ENCODE measurements at regions not wholly inside any gene's neighbourhood (a gene's known extent, or its start where the extent isn't known, plus 50 kb on each side); places are given as distances from the start of the nearest gene placed in this dataset.

GRCh38 chr2:226620176-226620575 lies 179.4 kb downstream of the IRS1 start:
- no peak for DNase-seq (ENCODE audit: low read depth)

- DNase-seq (ENCODE audit: low read depth) = no peak
These were observed 179.9 kb downstream of the IRS1 start for GRCh38 chr2:226619707-226620106.

- peak; percentile 22 for DNase-seq (ENCODE audit: low read depth)
These were observed 180.6 kb downstream of the IRS1 start for GRCh38 chr2:226618875-226619605.

GRCh38 chr2:226618544-226618874 lies 181.1 kb downstream of the IRS1 start:
- DNase-seq (ENCODE audit: low read depth) = no peak

- no peak for DNase-seq (ENCODE audit: low read depth)
These were observed 183.7 kb downstream of the IRS1 start for GRCh38 chr2:226615891-226616290.

GRCh38 chr2:226611944-226612318 lies 187.7 kb downstream of the IRS1 start:
- DNase-seq (ENCODE audit: low read depth) = peak; percentile 67

GRCh38 chr2:226611196-226611943 lies 188.2 kb downstream of the IRS1 start:
- no peak for DNase-seq (ENCODE audit: low read depth)

GRCh38 chr2:226609366-226609765 lies 190.3 kb downstream of the IRS1 start:
- DNase-seq (ENCODE audit: low read depth) = peak; percentile 29

- DNase-seq (ENCODE audit: low read depth) = no peak
These were observed 191.2 kb downstream of the IRS1 start for GRCh38 chr2:226608451-226608850.

GRCh38 chr2:226607379-226607778 lies 192.2 kb downstream of the IRS1 start:
- DNase-seq (ENCODE audit: low read depth) = peak; percentile 59

GRCh38 chr2:226605642-226606041 lies 194.0 kb downstream of the IRS1 start:
- no peak for DNase-seq (ENCODE audit: low read depth)

- no peak for DNase-seq (ENCODE audit: low read depth)
These were observed 196.0 kb downstream of the IRS1 start for GRCh38 chr2:226603606-226604005.

GRCh38 chr2:226601881-226602662 lies 197.5 kb downstream of the IRS1 start:
- no peak for DNase-seq (ENCODE audit: low read depth)

- DNase-seq (ENCODE audit: low read depth) = no peak
These were observed 198.8 kb downstream of the IRS1 start for GRCh38 chr2:226600802-226601201.

- no peak for DNase-seq (ENCODE audit: low read depth)
These were observed 199.4 kb downstream of the IRS1 start for GRCh38 chr2:226600184-226600583.

GRCh38 chr2:226589043-226589442 lies 210.6 kb downstream of the IRS1 start:
- DNase-seq (ENCODE audit: low read depth) = no peak

GRCh38 chr2:226585130-226585561 lies 214.5 kb downstream of the IRS1 start:
- DNase-seq (ENCODE audit: low read depth) = no peak

- DNase-seq (ENCODE audit: low read depth) = no peak
These were observed 215.0 kb downstream of the IRS1 start for GRCh38 chr2:226584518-226585055.

GRCh38 chr2:226583715-226584114 lies 215.9 kb downstream of the IRS1 start:
- DNase-seq (ENCODE audit: low read depth) = peak; percentile 57

GRCh38 chr2:226581661-226582060 lies 218.0 kb downstream of the IRS1 start:
- DNase-seq (ENCODE audit: low read depth) = no peak

GRCh38 chr2:226581004-226581403 lies 218.6 kb downstream of the IRS1 start:
- DNase-seq (ENCODE audit: low read depth) = no peak

- DNase-seq (ENCODE audit: low read depth) = no peak
These were observed 219.2 kb downstream of the IRS1 start for GRCh38 chr2:226580403-226580802.

Measured in Daoy (cell line).